K562 (cell line): ENCODE measurements at regions not wholly inside any gene's neighbourhood (a gene's known extent, or its start where the extent isn't known, plus 50 kb on each side); places are given as distances from the start of the nearest gene placed in this dataset.

Experiments used
- ATAC-seq: fragments of 200-7000 bp; cut with Tn5 transposase; 3 replicates; pipeline ENCODE4 v1.9.1; 2020; ENCODE audit warnings: moderate library complexity
- BruUV-seq: library from RNA; stranded (reverse); fragments of 400-500 nt; replicated peaks from 2 replicates; lab custom pipeline; 2021; lab: Mats Ljungman, UMichigan
- CTCF ChIA-PET: fragments of 300-600 bp; formaldehyde crosslinking; extraction: SDS; loops from one replicate; lab custom pipeline; 2021; ENCODE audit warnings: low intra/inter-chr PET ratio; lab: Yijun Ruan, JAX
- POLR2A ChIA-PET: fragments of 300-600, 350-650 bp; sonication (Branson Sonifier 250); formaldehyde crosslinking; extraction: SDS; loops from one replicate; lab custom pipeline; 2021; ENCODE audit warnings: antibody characterized with exemption, inconsistent platforms; lab: Yijun Ruan, JAX
- DNase-seq, 4 experiments: peaks; one replicate each; pipeline versions ENCODE4 v3.0.0 to v3.0.0-alpha.2; 2011 to 2018; ENCODE audit warnings: low spot score in 3 of 4, mixed read lengths in 3 of 4; ENCODE audit errors: extremely low read depth in 1 of 4
- FAIRE-seq: peaks from 2 replicates; lab custom pipeline; 2011; peaks lifted over from hg19 to GRCh38; lab: Jason Lieb, UNC
- H2AFZ ChIP-seq: 2 replicates; pipeline ENCODE4 v1.6.0; 2011; ENCODE audit warnings: low read depth, low read length, control low read depth, inconsistent platforms
- H3K27ac ChIP-seq: fragments of 200-600 bp; 3 replicates; pipeline ENCODE4 v1.8.0; 2011; ENCODE audit warnings: low read depth, mild to moderate bottlenecking, control low read depth, inconsistent platforms, low read length, moderate library complexity, mixed read lengths; ENCODE audit errors: extremely low read depth
- H3K27me3 ChIP-seq, 2 experiments: fragments of 300-600 bp in 1 of 2; 2 replicates in 1 of 2; 3 replicates in 1 of 2; pipeline versions ENCODE4 v1.6.0 to v1.8.0; 2011; ENCODE audit warnings: inconsistent platforms in 2 of 2, low read length in 2 of 2, mild to moderate bottlenecking in 1 of 2, mixed read lengths in 1 of 2, moderate library complexity in 1 of 2; ENCODE audit not compliant: control insufficient read depth in 2 of 2, insufficient read depth in 2 of 2
- H3K36me3 ChIP-seq: fragments of 300-600 bp; 3 replicates; pipeline ENCODE4 v1.8.0; 2011; ENCODE audit warnings: mild to moderate bottlenecking, low read length, inconsistent platforms; ENCODE audit not compliant: control insufficient read depth, insufficient read depth
- H3K4me1 ChIP-seq, 2 experiments: fragments of 200-600 bp in 1 of 2; replicated peaks in 1 of 2; 2 replicates in 1 of 2; 3 replicates in 1 of 2; pipeline versions ENCODE4 v1.5.1 to v1.8.0; 2011; ENCODE audit warnings: inconsistent platforms in 2 of 2, low read length in 2 of 2, mild to moderate bottlenecking in 1 of 2, mixed read lengths in 1 of 2, moderate library complexity in 1 of 2; ENCODE audit not compliant: control insufficient read depth in 2 of 2, insufficient read depth in 2 of 2
- H3K4me2 ChIP-seq: 2 replicates; pipeline ENCODE4 v1.6.1; 2011; ENCODE audit warnings: low read length, control low read depth, inconsistent platforms, mixed read lengths; ENCODE audit not compliant: insufficient read depth
- H3K4me3 ChIP-seq: fragments of 200-600 bp; sonication (generic), shearing (Covaris generic); 2 replicates; pipeline ENCODE4 v1.5.1; 2016; ENCODE audit warnings: control low read depth, inconsistent platforms
- H3K79me2 ChIP-seq: fragments of 200-600 bp; 3 replicates; pipeline ENCODE4 v1.8.0; 2011; ENCODE audit warnings: low read length, inconsistent platforms; ENCODE audit not compliant: control insufficient read depth, insufficient read depth
- H3K9ac ChIP-seq, 2 experiments: 2 replicates each; pipeline versions ENCODE4 v1.6.0 to v1.6.1; 2011; ENCODE audit warnings: low read depth in 2 of 2, low read length in 2 of 2, control low read depth in 1 of 2, inconsistent platforms in 1 of 2, mild to moderate bottlenecking in 1 of 2, mixed read lengths in 1 of 2; ENCODE audit not compliant: insufficient read depth in 1 of 2
- H3K9me1 ChIP-seq: one replicate; pipeline ENCODE4 v1.6.0; 2011; ENCODE audit warnings: inconsistent platforms, mild to moderate bottlenecking, low read length, moderate library complexity; ENCODE audit not compliant: control insufficient read depth, insufficient read depth
- H3K9me3 ChIP-seq: replicated peaks from 2 replicates; pipeline ENCODE4 v1.5.1; 2011; ENCODE audit warnings: low read depth, low read length, inconsistent platforms; ENCODE audit not compliant: control insufficient read depth, insufficient read depth
- H4K20me1 ChIP-seq: replicated peaks from 2 replicates; pipeline ENCODE4 v1.6.1; 2011; ENCODE audit warnings: low read length, inconsistent platforms, mixed read lengths; ENCODE audit not compliant: control insufficient read depth, insufficient read depth
- CEBPB ChIP-seq: fragments of 450-650 bp; IDR thresholded peaks from 2 replicates; pipeline ENCODE4 v1.6.1; 2016; ENCODE audit warnings: missing genetic modification characterization, missing compliant biosample characterization
- CREB1 ChIP-seq, 2 experiments: sonication (generic) in 1 of 2; formaldehyde crosslinking in 1 of 2; IDR thresholded peaks; 2 replicates each; pipeline versions ENCODE4 v1.6.1 to v1.8.0; 2012 to 2022; ENCODE audit warnings: inconsistent platforms in 1 of 2, mild to moderate bottlenecking in 1 of 2, missing genetic modification reagents in 1 of 2, moderate library complexity in 1 of 2
- ILF3 ChIP-seq: fragments of 450-650 bp; IDR thresholded peaks from 2 replicates; pipeline ENCODE4 v1.6.1; 2018; ENCODE audit warnings: antibody characterized with exemption, mild to moderate bottlenecking, moderate library complexity, borderline replicate concordance
- KLF10 ChIP-seq: fragments of 250-450 bp; sonication (Bioruptor Pico); IDR thresholded peaks from 2 replicates; pipeline ENCODE4 v1.6.1; 2021; ENCODE audit warnings: matching md5 sums
- MXI1 ChIP-seq: IDR thresholded peaks from 2 replicates; pipeline ENCODE4 v1.6.1; 2011; ENCODE audit warnings: low read depth, mild to moderate bottlenecking, improper control_type of control experiment, low read length
- PHB2 ChIP-seq: fragments of 450-650 bp; IDR thresholded peaks from 2 replicates; pipeline ENCODE4 v1.6.1; 2017; ENCODE audit warnings: low read depth
- PHTF2 ChIP-seq: fragments of 250-450 bp; sonication (Bioruptor Pico); IDR thresholded peaks from 2 replicates; pipeline ENCODE4 v1.5.0; 2021; ENCODE audit warnings: mild to moderate bottlenecking
- PURB ChIP-seq: sonication (generic); formaldehyde crosslinking; IDR thresholded peaks from 2 replicates; pipeline ENCODE4 v1.9.0; 2021; ENCODE audit warnings: low read depth, mild to moderate bottlenecking, missing genetic modification reagents
- TCF15 ChIP-seq: fragments of 250-450 bp; sonication (Bioruptor Pico); IDR thresholded peaks from 2 replicates; pipeline ENCODE4 v1.8.0; 2022; ENCODE audit warnings: moderate library complexity, mild to moderate bottlenecking, inconsistent platforms
- THRA ChIP-seq: fragments of 450-650 bp; IDR thresholded peaks from 2 replicates; pipeline ENCODE4 v1.6.1; 2017; ENCODE audit warnings: mild to moderate bottlenecking, moderate library complexity
- ZBED1 ChIP-seq: IDR thresholded peaks from 2 replicates; pipeline ENCODE4 v1.6.1; 2014
- ZNF239 ChIP-seq: fragments of 250-450 bp; sonication (Bioruptor Pico); IDR thresholded peaks from 2 replicates; pipeline ENCODE4 v1.4.0; 2020; ENCODE audit warnings: mild to moderate bottlenecking
- ZNF354B ChIP-seq: fragments of 250-450 bp; sonication (Bioruptor Pico); IDR thresholded peaks from 2 replicates; pipeline ENCODE4 v1.4.0; 2020
- ZNF518B ChIP-seq: fragments of 250-450 bp; sonication (Bioruptor Pico); IDR thresholded peaks from 2 replicates; pipeline ENCODE4 v1.5.0; 2021; ENCODE audit warnings: mild to moderate bottlenecking, moderate library complexity
- ZNF584 ChIP-seq: fragments of 200-800 bp; sonication (Bioruptor generic); IDR thresholded peaks from 2 replicates; pipeline ENCODE4 v1.6.1; 2016; ENCODE audit warnings: low read depth, mild to moderate bottlenecking, missing genetic modification characterization, missing compliant biosample characterization
- ZNF592 ChIP-seq: fragments of 450-650 bp; IDR thresholded peaks from 2 replicates; pipeline ENCODE4 v1.6.1; 2017; ENCODE audit warnings: antibody characterized with exemption, mild to moderate bottlenecking
- WGBS: fragments of 100-300 bp; shearing (Covaris generic); methylation state at CpG from one replicate; pipeline ENCODE4 v1.1.6; 2016; ENCODE audit warnings: low coverage, mixed read lengths; ENCODE audit not compliant: insufficient coverage; ENCODE audit errors: missing lambda C conversion rate; 5-methylcytosine and 5-hydroxymethylcytosine counted together
- in situ Hi-C: fragments of 300-500 bp; cut with MboI; formaldehyde crosslinking; loops from 4 replicates; pipeline ENCODE4 v1.15.0; 2018; ENCODE audit warnings: inconsistent platforms, mixed read lengths
- intact Hi-C: fragments of 100-400 bp; cut with micrococcal nuclease; formaldehyde crosslinking; loops from 2 replicates; pipeline ENCODE4 v1.14.2; 2022

- H3K36me3 ChIP-seq: no peaks in the 10 kb centered on the region
- 11% methylated on average over 1 of the region's 1 CpG for WGBS
- ATAC-seq (no peak), DNase-seq (no peak), FAIRE-seq (no peak)
- in situ Hi-C loops: no loop called here
- H3K79me2 ChIP-seq: no peaks in the 10 kb centered on the region
- BruUV-seq: no TSS peak
- H3K4me3 ChIP-seq: no peak overlapping the region
- H3K27ac ChIP-seq: no peak overlapping the region
- H4K20me1 ChIP-seq: no peaks in the 10 kb centered on the region
- no peaks in the 10 kb centered on the region for H3K9me1 ChIP-seq
- no peaks in the 10 kb centered on the region for H3K9me3 ChIP-seq
- no peaks in the 10 kb centered on the region for H3K4me1 ChIP-seq
- intact Hi-C loops: no loop called here
- ChIA-PET CTCF (interaction anchor here (0.6 kb wide), 1 partner anchor 495 kb away, joined by 3 read pairs; no protein-coding TSS in a partner anchor), POLR2A (no interaction called here)
- H2AFZ ChIP-seq: no peak overlapping the region
- no peaks in the 10 kb centered on the region for H3K27me3 ChIP-seq
- H3K4me2 ChIP-seq: no peak overlapping the region
- no peak overlapping the region for H3K9ac ChIP-seq
- TF ChIP-seq PHTF2 (CRISPR knock-in tag): no peak
- TF ChIP-seq PHB2: no peak
- no peak for TF ChIP-seq ZNF518B (CRISPR knock-in tag)
- TF ChIP-seq ZNF354B (CRISPR knock-in tag): no peak
- TF ChIP-seq PURB (CRISPR knock-in tag): no peak
- no peak for TF ChIP-seq ZBED1
- no peak for TF ChIP-seq ILF3
- TF ChIP-seq MXI1: no peak
- TF ChIP-seq CREB1 (IDR thresholded peaks at IDR 0.05): no peak
- no peak for TF ChIP-seq CREB1 (CRISPR knock-in tag; IDR thresholded peaks at IDR 0.05)
- no peak for TF ChIP-seq CEBPB (tag)
- no peak for TF ChIP-seq TCF15
- no peak for TF ChIP-seq KLF10 (CRISPR knock-in tag)
- TF ChIP-seq ZNF592: no peak
- TF ChIP-seq THRA: no peak
- no peak for TF ChIP-seq ZNF239 (CRISPR knock-in tag)
- no peak for TF ChIP-seq ZNF584 (CRISPR knock-in tag)
Measured at GRCh38 chr7:13839063-13839462, 150.4 kb downstream of the ETV1 start.
